MM.1S (cell line): ENCODE measurements at regions not wholly inside any gene's neighbourhood (a gene's known extent, or its start where the extent isn't known, plus 50 kb on each side); places are given as distances from the start of the nearest gene placed in this dataset.

Experiments
- DNase-seq: peaks from one replicate; pipeline ENCODE4 v3.0.0-alpha.2; 2015
- H2AFZ ChIP-seq: fragments of 300-600 bp; sonication (generic); 2 replicates; pipeline ENCODE4 v1.6.0; 2016; ENCODE audit warnings: antibody characterized with exemption, low read length
- H3F3A ChIP-seq: fragments of 300-600 bp; sonication (generic); 2 replicates; pipeline ENCODE4 v1.6.1; 2016; ENCODE audit warnings: mild to moderate bottlenecking, antibody characterized with exemption, low read length, moderate library complexity, mixed read lengths; ENCODE audit not compliant: insufficient read depth
- H3K27ac ChIP-seq: fragments of 300-600 bp; sonication (generic); 2 replicates; pipeline ENCODE4 v1.5.1; 2016; ENCODE audit warnings: mild to moderate bottlenecking, low read length
- H3K27me3 ChIP-seq: fragments of 300-600 bp; sonication (generic); replicated peaks from 2 replicates; pipeline ENCODE4 v1.6.0; 2016; ENCODE audit warnings: low read length; ENCODE audit not compliant: insufficient read depth
- H3K36me3 ChIP-seq: fragments of 300-600 bp; sonication (generic); replicated peaks from 2 replicates; pipeline ENCODE4 v1.6.1; 2016; ENCODE audit warnings: mild to moderate bottlenecking, low read length, mixed read lengths; ENCODE audit not compliant: insufficient read depth
- H3K4me1 ChIP-seq: fragments of 300-600 bp; sonication (generic); 2 replicates; pipeline ENCODE4 v1.6.1; 2016; ENCODE audit warnings: low read length, mixed read lengths
- H3K4me2 ChIP-seq: fragments of 300-600 bp; sonication (generic); 2 replicates; pipeline ENCODE4 v1.6.0; 2016; ENCODE audit warnings: low read depth, low read length
- H3K4me3 ChIP-seq: fragments of 300-600 bp; sonication (generic); 2 replicates; pipeline ENCODE4 v1.5.1; 2016; ENCODE audit warnings: low read length, mixed read lengths
- H3K79me2 ChIP-seq: fragments of 300-600 bp; sonication (generic); 2 replicates; pipeline ENCODE4 v1.6.1; 2016; ENCODE audit warnings: mixed run types, low read length, mixed read lengths
- H3K9ac ChIP-seq: fragments of 300-600 bp; sonication (generic); 2 replicates; pipeline ENCODE4 v1.6.1; 2016; ENCODE audit warnings: low read length, mixed read lengths
- H3K9me2 ChIP-seq: fragments of 300-600 bp; sonication (generic); replicated peaks from 2 replicates; pipeline ENCODE4 v1.6.1; 2016; ENCODE audit warnings: mild to moderate bottlenecking, low read length, mixed read lengths; ENCODE audit not compliant: insufficient read depth
- H3K9me3 ChIP-seq: fragments of 300-600 bp; sonication (generic); replicated peaks from 2 replicates; pipeline ENCODE4 v1.6.1; 2016; ENCODE audit warnings: mild to moderate bottlenecking, low read length, mixed read lengths; ENCODE audit not compliant: insufficient read depth
- H4K20me1 ChIP-seq: fragments of 300-600 bp; sonication (generic); 2 replicates; pipeline ENCODE4 v1.6.1; 2016; ENCODE audit warnings: mild to moderate bottlenecking, low read length, moderate library complexity, mixed read lengths; ENCODE audit not compliant: insufficient read depth
- EZH2 ChIP-seq: fragments of 300-600 bp; sonication (generic); optimal IDR thresholded peaks from 2 replicates; pipeline ENCODE3; 2017; ENCODE audit warnings: low read depth, mild to moderate bottlenecking, antibody characterized with exemption, low read length, mixed read lengths
- EZH2phosphoT487 ChIP-seq: fragments of 300-600 bp; sonication (generic); IDR thresholded peaks from 2 replicates; pipeline ENCODE4 v1.6.1; 2018; ENCODE audit warnings: antibody characterized with exemption, low read length
- TF ChIP-seq, protein P1 (sequence below): fragments of 300-600 bp; sonication (generic); IDR thresholded peaks from 2 replicates; pipeline ENCODE4 v1.5.1; 2016; ENCODE audit warnings: antibody characterized with exemption, low read length, mixed read lengths

- H3K9me2 ChIP-seq = no peaks in the 10 kb centered on the region
- no peak overlapping the region for H3K4me3 ChIP-seq
- DNase-seq = no peak
- H3K4me1 ChIP-seq = no peaks in the 10 kb centered on the region
- TF ChIP-seq EZH2 (no peak), EZH2phosphoT487 (no peak)
- TF ChIP-seq, protein P1, sequence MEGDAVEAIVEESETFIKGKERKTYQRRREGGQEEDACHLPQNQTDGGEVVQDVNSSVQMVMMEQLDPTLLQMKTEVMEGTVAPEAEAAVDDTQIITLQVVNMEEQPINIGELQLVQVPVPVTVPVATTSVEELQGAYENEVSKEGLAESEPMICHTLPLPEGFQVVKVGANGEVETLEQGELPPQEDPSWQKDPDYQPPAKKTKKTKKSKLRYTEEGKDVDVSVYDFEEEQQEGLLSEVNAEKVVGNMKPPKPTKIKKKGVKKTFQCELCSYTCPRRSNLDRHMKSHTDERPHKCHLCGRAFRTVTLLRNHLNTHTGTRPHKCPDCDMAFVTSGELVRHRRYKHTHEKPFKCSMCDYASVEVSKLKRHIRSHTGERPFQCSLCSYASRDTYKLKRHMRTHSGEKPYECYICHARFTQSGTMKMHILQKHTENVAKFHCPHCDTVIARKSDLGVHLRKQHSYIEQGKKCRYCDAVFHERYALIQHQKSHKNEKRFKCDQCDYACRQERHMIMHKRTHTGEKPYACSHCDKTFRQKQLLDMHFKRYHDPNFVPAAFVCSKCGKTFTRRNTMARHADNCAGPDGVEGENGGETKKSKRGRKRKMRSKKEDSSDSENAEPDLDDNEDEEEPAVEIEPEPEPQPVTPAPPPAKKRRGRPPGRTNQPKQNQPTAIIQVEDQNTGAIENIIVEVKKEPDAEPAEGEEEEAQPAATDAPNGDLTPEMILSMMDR = no peak
- H3K27ac ChIP-seq = no peak overlapping the region
- H3K27me3 ChIP-seq = no peaks in the 10 kb centered on the region
- no peaks in the 10 kb centered on the region for H3K79me2 ChIP-seq
- H4K20me1 ChIP-seq = no peaks in the 10 kb centered on the region
- no peak overlapping the region for H3K9ac ChIP-seq
- no peaks in the 10 kb centered on the region for H3K36me3 ChIP-seq
- H2AFZ ChIP-seq = no peak overlapping the region
- no peaks in the 10 kb centered on the region for H3K9me3 ChIP-seq
- no peak overlapping the region for H3K4me2 ChIP-seq
- no peaks in the 10 kb centered on the region for H3F3A ChIP-seq
Observed at GRCh38 chr1:90522432-90522831, 194.7 kb downstream of the BARHL2 start.

DNA sequence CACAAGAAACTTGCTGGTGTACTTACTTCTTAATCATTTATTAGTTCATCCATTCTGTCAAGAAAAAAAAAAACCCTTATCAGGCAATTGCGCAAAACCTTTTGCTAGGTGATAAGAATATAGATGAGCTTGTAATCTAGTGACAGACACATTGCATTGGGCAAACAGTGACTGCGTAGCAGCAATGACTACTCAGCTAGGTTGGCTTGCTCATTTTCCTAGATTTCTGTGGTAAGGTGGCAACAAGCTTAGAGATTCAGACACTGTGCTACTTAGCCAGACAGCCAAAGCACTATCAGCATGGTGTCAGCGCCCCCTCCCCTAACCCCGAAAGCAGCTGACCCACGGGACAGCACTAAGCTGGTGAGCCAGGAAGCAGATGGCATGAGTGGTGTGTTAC, 203.1 kb downstream of the BARHL2 start:
- Histone ChIP-seq H3K79me2 (no peaks in the 10 kb centered on the region), H4K20me1 (no peaks in the 10 kb centered on the region), H3K36me3 (no peaks in the 10 kb centered on the region), H3K9me3 (no peaks in the 10 kb centered on the region), H3K4me2 (no peak overlapping the region), H3K9ac (no peak overlapping the region), H2AFZ (no peak overlapping the region), H3K4me3 (no peak overlapping the region), H3K27ac (no peak overlapping the region), H3K27me3 (no peaks in the 10 kb centered on the region), H3K9me2 (no peaks in the 10 kb centered on the region), H3K4me1 (no peaks in the 10 kb centered on the region), H3F3A (no peaks in the 10 kb centered on the region)
- DNase-seq = no peak
- TF ChIP-seq, protein P1 = no peak
- TF ChIP-seq EZH2phosphoT487 = no peak
- TF ChIP-seq EZH2 = no peak

- TF ChIP-seq EZH2 (no peak), EZH2phosphoT487 (no peak)
- TF ChIP-seq, protein P1 = no peak
- Histone ChIP-seq H3K4me2 (no peak overlapping the region), H3K79me2 (no peaks in the 10 kb centered on the region), H3K9me3 (no peaks in the 10 kb centered on the region), H3K9me2 (no peaks in the 10 kb centered on the region), H3K4me3 (no peak overlapping the region), H3K4me1 (no peaks in the 10 kb centered on the region), H3K36me3 (no peaks in the 10 kb centered on the region), H2AFZ (no peak overlapping the region), H3K27me3 (no peaks in the 10 kb centered on the region), H3K9ac (no peak overlapping the region), H3F3A (no peaks in the 10 kb centered on the region), H3K27ac (no peak overlapping the region), H4K20me1 (no peaks in the 10 kb centered on the region)
- DNase-seq = no peak
Observed at GRCh38 chr1:90512441-90512840, 204.7 kb downstream of the BARHL2 start.

DNA sequence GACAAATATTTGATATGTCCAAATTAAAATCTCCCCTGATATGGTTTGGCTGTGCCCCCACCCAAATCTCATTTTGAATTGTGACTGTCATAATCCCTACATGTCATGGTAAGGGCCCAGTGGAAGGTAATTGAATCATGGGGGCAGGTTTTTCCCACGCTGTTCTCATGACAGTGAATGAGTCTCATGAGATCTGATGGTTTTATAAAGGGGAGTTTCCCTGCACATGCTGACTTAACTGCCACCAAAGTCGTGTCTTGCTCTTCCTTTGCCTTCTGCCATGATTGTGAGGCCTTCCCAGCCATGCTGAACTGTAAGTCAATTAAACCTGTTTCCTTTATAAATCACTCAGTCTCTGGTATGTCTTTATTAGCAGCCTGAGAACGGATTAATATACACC, 207.0 kb downstream of the BARHL2 start:
- no peaks in the 10 kb centered on the region for H3K27me3 ChIP-seq
- DNase-seq = no peak
- no peak overlapping the region for H3K27ac ChIP-seq
- H3F3A ChIP-seq = no peaks in the 10 kb centered on the region
- TF ChIP-seq, protein P1 = no peak
- no peak for TF ChIP-seq EZH2phosphoT487
- no peak for TF ChIP-seq EZH2
- H3K36me3 ChIP-seq = no peaks in the 10 kb centered on the region
- no peak overlapping the region for H3K4me3 ChIP-seq
- no peak overlapping the region for H3K9ac ChIP-seq
- H2AFZ ChIP-seq = no peak overlapping the region
- H4K20me1 ChIP-seq = no peaks in the 10 kb centered on the region
- H3K79me2 ChIP-seq = no peaks in the 10 kb centered on the region
- H3K4me1 ChIP-seq = no peaks in the 10 kb centered on the region
- no peak overlapping the region for H3K4me2 ChIP-seq
- no peaks in the 10 kb centered on the region for H3K9me3 ChIP-seq
- H3K9me2 ChIP-seq = no peaks in the 10 kb centered on the region
